ENCODE measurements at regions not wholly inside any gene's neighbourhood (a gene's known extent, or its start where the extent isn't known, plus 50 kb on each side); places are given as distances from the start of the nearest gene placed in this dataset.

- DNase-seq (ENCODE audit: low read depth) = no peak
Observed at GRCh38 chr9:93730217-93730616, 153.8 kb downstream of the PHF2 start.

Measured in stimulated activated CD8-positive, alpha-beta memory T cell treated with anti-CD3 and anti-CD28 coated beads, Interleukin-7, amount 100 ng/mL, for 24 hours (primary cell).